HG03354 (cell line): ENCODE measurements at regions not wholly inside any gene's neighbourhood (a gene's known extent, or its start where the extent isn't known, plus 50 kb on each side); places are given as distances from the start of the nearest gene placed in this dataset.

Experiments used
- ATAC-seq: cut with Tn5 transposase; IDR thresholded peaks from one replicate; pipeline ENCODE4 v1.9.1; 2021; ENCODE audit warnings: mild to moderate bottlenecking; ENCODE audit not compliant: unreplicated experiment, poor library complexity, severe bottlenecking

DNA sequence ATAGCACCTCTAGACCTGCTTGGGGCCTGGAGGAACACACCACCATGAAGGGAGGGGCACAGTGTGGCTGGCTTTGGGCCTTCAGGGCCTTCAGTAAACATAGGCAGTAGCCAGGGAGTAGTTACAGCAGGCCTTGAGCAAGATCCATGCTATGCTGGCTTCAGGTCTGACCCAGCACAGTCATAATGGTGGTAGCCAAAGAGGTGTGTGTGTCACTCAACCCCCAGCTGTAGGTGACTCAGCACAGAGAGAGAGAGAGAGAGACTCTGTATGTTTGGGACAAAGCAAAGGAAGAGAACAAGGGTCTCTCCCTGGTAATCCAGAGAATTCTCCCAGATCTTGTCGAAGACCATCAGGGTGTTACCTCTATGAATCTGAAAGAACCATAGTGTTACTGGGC, 250.5 kb upstream of the PKN2 start:
- no peak for ATAC-seq

DNA sequence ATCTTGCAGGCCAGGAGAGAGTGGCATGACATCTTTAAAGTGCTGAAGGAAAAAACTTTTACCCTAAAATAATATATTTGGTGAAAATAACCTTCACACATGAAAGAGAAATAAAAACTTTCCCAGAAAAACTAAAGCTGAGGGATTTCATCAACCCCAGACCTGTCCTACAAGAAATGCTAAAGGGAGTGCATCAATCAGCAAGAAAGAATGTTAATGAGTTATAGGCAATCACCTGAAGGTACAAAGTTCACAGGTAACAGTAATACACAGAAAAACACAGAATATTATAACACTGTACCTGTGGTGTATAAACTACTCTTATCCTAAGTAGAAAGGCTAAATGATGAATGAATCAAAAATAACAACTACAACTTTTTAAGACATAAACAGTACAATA, 249.2 kb upstream of the PKN2 start:
- no peak for ATAC-seq

DNA sequence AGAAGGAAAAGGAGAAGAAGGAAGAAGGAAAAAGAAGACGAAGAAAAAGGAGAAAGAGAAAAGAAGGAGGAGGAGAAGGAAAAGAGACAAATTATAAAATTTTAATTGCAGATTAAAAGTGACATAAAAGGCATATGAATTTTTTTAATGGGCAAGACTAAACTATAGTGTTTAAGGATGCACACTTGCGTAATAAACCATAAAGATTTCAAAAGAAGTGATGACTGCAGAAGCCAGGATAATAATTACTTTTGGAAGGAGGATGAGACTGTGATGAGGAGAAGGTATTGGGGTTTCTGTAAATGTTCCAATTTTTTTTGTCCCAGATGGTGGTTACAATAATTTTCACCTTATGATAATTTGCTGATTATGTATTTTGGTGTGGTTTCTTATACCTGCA, 243.1 kb upstream of the PKN2 start:
- ATAC-seq: no peak

DNA sequence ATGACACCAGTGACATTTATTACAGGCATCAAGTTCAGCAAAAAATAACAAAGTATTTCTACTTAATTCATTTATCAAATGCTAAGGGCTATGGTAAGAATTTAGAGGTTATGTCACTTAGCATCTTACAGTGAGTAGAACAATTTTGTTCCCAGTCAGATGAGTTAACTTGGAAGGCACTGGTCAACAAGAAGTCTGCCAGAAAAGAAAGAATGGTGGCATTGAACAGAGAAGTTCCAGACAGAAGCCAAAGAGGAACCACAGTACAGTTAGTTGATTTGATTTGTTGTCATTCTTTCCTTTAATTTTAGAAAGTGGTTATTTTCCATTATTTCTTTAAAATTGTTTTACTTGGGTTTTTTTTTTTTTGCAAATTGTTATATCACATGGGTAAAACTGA, 232.2 kb upstream of the PKN2 start:
- ATAC-seq: no peak

DNA sequence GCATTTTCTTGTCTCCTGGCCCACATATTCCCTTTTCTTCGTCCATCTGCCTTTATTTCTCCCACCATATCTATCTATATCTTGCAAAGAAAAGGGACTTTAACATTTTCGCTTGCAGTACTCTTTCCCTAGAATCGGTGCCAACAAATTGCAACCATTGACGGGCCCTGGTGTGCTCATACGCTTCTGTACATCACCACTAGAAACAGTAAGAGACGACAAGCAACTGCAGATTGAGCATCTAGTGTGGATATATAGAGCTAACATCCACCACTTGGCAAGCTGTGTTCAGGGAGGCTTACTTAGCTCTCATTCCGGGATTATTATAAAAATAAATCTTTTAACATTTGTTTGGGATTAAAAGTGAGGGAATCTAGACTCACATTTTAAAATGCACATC, 230.8 kb upstream of the PKN2 start:
- ATAC-seq: no peak

DNA sequence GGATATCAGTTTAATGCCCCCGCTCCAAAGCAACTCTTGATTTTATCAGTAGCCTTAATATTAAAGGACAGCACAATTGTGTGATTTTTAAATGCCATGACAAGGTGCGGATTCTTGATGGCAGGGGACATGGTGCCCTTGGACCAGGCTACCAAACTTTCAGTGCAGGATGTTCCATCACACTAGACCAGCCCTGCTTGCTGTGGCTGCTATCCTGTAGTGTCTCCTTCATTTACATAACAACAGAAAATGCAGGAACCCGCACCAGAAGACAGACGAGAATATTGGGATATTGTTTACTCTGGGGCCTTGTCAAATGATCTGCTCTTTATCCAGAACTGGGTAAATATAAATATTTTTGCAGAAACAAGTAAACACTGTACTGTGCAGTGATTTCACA, 229.3 kb upstream of the PKN2 start:
- no peak for ATAC-seq

DNA sequence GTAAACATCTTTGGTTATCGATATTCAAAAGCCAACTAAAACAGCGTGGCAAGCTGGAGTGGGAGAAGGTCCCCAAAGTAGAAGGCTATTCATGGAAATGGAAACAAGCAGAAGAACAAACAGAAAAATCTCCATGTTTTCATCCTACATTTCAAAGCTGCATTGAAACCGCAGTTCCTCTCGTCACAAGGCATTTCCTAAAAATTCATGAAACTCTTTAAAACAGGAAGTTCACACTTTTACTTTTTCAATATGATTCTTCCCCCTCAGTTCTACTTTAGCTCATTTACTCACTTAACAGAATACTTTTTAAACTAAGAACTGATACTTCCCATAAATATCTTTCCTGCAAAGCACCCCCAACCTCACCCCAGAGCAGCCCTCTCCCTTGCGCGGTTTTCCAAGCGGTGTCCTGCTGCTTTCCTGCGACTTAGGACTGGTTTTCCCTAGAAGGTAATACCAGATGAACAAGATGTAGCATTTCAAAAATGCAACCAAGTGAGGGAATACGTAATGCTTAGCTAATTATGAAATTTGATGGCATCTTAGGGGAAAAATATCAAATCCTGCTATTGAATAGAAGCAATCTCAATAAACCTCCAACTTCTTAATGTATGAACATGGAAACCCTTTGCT, 228.3 kb upstream of the PKN2 start:
- ATAC-seq: no peak

DNA sequence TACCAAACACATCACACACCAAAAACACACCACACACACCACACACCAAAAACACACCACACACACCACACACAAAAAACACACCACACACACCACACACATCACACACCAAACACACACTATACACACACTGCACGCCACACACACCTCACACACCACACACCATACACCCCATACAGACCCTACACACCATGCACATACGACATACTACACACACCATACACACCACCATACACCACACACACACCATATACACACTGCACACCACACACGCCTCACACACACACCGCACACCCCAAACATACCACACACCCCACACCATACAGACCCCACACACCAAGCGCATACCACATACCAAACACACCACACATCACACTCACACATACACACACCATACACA, 226.9 kb upstream of the PKN2 start:
- no peak for ATAC-seq

DNA sequence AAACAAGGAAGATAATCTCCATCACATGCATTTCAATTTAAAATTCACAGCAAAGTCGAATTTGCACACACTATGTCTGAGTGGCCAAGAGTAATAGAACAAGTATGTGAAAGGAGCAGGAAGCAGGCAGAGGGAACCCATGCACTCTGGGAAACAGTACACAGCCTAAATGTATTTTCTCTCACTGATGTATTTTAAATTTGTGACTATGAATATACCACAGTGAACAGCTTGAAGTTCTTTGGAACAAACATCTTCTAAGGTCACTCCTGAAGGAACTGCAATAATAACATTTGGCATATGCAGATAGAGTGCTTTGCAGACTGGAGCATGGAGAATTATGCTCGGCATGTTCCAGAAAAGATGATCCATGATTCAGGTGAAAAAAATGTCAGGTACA, 223.1 kb upstream of the PKN2 start:
- no peak for ATAC-seq

DNA sequence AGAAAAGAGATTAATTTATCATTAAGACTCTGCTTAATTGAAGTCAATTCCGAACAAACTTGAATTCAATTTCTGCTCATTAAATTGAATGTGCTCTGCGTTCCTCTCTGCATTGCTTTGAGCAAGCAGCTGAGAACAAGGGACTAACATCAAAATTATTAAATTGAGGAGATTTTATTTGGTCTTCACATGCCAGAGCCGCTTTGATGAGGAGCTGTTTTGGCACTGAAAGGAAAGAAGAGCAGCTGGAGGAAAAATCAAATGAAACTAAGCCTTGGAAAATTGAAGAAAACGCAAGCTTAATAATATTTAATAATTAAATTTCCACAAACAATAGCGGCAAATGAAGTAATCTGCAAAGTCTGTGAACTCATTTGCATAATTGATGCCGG, 222.0 kb upstream of the PKN2 start:
- no peak for ATAC-seq

DNA sequence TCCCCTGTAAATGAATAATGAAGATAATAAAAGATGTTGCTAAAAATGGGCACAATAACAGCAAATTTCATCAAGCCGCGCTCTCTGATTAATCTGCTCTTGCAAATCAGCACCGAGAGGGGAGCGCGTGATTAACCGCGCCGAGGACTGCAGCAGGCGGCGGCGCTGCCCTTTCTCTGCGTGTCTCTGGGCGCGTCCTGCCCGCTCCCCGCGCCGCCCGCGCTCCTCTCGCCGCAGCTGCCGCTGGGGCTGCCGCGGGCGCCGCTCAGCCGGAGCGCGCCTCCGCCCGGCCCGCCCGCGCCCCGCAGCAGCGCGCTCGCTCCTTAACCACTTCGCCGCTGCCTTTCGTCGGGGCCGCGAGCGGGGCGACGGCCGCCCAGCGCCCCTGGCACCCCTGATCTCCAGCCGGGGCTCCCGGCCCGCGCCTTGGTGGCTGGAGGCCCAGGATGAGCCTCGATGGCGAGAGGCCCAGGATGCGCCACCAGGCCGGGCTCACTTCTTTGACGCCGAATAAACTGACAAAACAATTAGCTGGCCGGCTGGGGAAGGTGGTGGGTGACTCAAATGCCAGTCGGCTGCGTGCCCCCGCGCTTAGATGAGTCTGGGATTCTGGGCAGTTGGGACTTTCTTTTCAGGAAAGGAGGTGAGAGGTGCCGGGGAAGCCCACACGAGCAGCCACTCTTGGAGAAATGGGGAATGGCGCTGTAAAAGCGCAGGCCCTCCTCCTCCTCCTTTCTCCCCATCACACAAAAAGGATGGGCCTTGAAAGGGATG, 221.4 kb upstream of the PKN2 start:
- ATAC-seq: no peak

DNA sequence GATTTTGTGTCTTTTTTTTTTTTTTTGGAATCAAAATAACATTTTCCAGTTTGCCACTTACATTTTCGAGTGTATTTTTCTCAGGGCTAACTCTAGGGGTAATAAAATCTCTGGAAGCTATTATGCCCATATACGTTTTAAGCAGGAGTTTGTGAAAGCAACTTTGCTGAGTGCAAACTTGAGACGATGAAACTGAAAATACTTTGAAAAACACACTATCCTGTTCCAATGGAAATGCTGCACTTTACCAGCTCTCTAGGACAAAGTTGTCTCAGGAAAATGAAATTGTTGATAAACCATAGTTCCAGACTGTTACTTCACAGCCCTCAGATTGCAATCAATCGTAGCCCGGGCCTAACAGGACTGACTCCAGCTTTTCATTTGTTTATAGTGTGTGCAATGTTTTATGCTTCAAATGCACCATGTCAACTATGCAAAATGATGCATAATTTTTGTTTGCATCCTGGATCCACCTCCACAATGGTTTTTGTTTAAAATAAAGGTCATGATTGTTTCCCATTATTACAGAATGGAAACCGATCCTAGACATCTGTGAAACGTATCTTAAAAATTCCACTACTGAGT, 220.6 kb upstream of the PKN2 start:
- no peak for ATAC-seq

DNA sequence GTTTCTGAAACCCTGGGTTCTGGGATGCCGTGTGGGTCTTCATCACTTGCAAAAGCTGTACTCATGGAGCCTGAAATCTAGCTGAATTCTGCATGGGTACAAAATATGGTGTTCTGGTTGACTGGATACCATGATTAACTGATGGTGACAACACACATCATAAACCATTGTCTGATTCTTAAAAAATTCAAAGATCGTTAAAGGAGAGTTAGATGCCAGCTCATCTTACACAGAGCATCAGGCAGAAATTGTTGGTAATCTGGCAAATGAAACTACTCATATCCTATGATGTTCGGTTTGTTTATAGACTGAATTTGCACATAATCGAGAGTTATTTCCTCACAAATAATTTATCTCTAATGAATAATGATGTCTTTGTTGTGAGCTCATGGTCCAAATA, 218.1 kb upstream of the PKN2 start:
- no peak for ATAC-seq

DNA sequence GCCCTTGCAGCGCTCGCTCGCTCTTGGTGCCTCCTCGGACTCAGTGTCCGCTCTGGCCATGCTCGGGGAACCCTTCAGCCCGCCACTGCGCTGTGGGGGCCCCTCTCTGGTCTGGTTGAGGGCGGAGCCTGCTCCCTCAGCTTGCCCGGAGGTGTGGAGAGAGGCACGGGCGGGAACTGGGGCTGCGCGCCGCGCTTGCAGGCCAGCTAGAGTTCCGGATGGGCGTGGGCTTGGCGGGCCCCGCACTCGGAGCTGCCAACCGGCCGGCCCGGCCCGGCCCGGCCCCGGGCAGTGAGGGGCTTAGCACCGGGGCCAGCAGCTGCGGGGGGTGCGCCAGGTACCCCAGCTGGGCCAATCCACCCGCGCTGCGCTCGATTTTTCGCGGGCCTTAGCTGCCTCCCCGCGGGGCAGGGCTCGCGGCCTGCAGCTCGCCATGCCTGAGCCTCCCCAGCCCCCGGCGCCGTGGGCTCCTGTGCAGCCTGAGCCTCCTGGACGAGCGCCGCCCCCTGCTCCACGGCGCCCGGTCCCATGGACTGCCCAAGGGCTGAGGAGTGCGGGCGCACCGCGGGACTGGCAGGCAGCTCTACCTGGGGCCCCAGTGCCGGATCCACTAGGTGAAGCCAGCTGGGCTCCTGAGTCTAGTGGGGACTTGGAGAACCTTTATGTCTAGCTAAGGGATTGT, 217.0 kb upstream of the PKN2 start:
- ATAC-seq: no peak

DNA sequence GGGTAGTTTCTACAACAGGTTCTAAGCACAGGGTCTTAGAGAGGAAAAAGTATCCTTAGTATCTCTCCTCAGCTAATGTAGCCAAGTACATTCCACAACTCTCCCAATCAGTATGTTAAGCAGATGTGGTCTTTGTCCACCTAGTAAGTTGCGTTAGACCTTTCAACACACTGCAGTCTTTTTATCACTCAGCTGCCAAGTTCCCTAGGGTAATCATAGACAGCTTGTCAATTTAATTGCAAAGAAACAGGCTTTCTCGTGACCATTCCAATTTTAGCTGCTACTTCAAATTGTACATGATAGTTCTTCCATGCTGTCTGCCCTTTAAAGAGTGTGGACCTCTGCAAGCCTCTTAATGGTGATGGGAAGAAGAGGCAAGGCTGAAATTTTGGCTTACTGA, 211.8 kb upstream of the PKN2 start:
- no peak for ATAC-seq

DNA sequence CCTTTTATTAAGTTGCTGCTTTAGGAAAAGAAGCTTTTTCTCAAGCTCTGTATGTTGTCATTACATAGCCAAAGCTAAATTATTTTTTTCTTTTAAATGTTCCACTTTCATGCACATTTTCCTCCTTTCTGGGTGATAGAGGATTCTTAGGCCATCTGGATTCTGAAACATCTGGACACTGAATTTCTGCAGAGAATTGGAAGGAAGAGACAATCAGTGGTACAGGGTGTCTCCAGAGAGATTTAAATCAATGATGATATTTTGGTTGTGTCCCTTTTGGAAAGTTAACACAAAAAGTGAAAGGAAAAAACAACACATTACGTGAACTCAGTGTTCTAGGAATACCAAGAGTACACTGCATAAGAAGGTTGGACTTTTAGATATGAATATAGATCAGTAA, 211.4 kb upstream of the PKN2 start:
- no peak for ATAC-seq

DNA sequence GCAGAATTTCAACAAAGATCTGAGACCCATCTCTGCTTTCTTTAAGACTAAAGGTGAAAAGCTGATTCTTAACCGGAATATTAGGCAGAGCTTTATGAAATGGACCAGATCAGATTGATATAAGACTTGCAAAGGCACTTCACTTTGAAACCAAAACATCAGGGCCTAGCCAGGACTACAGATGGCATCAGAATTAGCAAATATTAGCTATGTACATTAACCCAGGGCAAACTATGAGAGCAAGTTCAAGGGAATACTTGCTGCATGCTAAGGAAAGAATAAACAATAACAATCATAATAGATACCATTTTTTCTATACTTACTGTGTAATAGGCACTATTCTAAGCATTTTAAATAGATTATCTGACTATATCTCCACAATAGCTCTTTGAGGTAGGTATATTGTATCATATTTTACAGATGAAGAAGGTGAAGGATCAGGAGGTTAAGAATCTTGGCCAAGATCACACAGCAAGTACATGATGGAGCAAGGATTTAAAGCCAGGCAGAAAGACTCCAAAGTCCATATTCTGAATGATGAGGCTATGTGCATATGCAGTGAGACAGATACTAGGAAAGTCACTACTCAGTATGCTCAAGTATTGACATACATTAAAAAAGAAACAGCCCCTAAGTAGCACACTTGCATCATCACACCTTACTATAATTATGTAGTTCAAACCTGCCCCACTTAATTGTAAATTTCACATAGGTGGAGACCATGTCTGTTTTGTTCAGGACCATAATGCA, 209.3 kb upstream of the PKN2 start:
- ATAC-seq: no peak

DNA sequence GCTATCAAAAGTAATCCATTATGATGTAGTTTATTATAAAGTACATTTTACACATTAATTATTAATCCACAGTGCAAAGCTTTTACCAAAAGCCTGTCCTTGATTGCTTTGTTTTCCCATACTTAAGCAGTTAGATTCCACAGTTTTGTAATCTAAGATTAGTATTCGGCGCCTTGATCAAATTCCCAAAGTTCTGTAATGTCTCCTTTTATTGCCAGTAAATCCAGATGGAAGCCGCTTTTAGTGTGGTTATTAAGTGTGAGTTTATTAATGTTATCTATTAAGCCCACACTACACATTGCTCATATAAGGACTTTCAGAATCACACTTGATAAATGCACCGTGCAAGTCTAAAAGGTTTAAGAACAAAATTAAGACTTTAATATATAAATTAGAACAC, 199.2 kb upstream of the PKN2 start:
- ATAC-seq: no peak

DNA sequence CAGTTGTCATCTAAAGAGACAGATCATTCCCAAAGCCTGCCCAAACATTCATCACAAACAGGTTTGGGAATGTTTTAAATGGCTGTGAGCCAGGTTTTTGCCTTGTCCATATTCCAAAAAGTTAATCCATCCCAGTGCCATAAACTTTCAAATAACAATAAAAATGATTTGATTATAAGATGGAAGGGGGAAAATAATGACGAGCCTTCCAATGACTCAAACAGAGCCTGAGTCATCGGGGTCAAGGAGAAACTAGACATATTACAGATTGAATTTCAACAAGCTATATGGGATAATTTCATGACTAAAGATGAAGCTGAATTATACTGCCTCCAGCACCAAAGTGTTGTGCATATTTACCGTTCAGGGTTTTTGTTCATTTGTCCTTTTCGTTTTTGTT, 195.8 kb upstream of the PKN2 start:
- ATAC-seq: no peak

DNA sequence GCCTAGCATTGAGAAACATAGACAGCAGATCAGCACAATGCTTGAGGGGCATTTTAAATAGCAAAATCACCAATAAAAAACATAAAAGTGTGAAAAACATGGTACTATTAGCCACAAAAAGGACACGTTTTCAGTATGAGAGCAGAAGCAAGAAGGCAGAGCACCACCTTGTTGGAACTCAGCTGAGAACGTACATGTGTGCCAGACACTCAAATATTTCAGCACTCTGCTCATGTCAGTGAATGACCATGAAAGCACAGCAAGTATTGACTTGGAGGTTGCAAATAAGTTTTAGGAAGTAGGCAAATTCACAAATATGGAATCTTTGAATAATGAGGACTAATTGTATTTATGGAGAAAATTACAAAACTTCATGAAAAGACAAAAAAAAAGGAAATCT, 193.4 kb upstream of the PKN2 start:
- ATAC-seq: no peak
